Duodenal mucosa (tissue), 2 donors: ENCODE measurements at regions not wholly inside any gene's neighbourhood (a gene's known extent, or its start where the extent isn't known, plus 50 kb on each side); places are given as distances from the start of the nearest gene placed in this dataset.
A peak's percentile ranks its signal among the peaks of the same experiment; 100 is the strongest.
"Not testable (repeated sequence)": the region's sequence is repeated elsewhere in the genome, so short reads cannot be mapped to it uniquely, and the experiment has no call there.

Experiments used
- H3K27ac ChIP-seq: one replicate; pipeline ENCODE4 v1.7.0; 2013; ENCODE audit warnings: low read depth, low read length
- H3K27me3 ChIP-seq, 2 donors: one replicate each; pipeline ENCODE4 v1.7.0; 2013; ENCODE audit warnings: low read length in 2 of 2, control low read depth in 1 of 2; ENCODE audit not compliant: insufficient read depth in 2 of 2, control insufficient read depth in 1 of 2
- H3K36me3 ChIP-seq, 2 donors: one replicate each; pipeline ENCODE4 v1.7.0; 2013; ENCODE audit warnings: low read length in 2 of 2, control low read depth in 1 of 2; ENCODE audit not compliant: insufficient read depth in 2 of 2, control insufficient read depth in 1 of 2
- H3K4me1 ChIP-seq, 2 donors: one replicate each; pipeline ENCODE4 v1.7.0; 2013; ENCODE audit warnings: low read length in 2 of 2, control low read depth in 1 of 2; ENCODE audit not compliant: insufficient read depth in 2 of 2, control insufficient read depth in 1 of 2
- H3K4me3 ChIP-seq, 2 donors: one replicate each; pipeline ENCODE4 v1.7.0; 2013; ENCODE audit warnings: low read length in 2 of 2, low read depth in 1 of 2
- H3K9ac ChIP-seq, 2 donors: one replicate each; pipeline ENCODE4 v1.7.0; 2013; ENCODE audit warnings: low read length in 2 of 2, low read depth in 1 of 2
- H3K9me3 ChIP-seq, 2 donors: one replicate each; pipeline ENCODE4 v1.7.0; 2013; ENCODE audit warnings: low read length in 2 of 2, control low read depth in 1 of 2; ENCODE audit not compliant: control insufficient read depth in 1 of 2

DNA sequence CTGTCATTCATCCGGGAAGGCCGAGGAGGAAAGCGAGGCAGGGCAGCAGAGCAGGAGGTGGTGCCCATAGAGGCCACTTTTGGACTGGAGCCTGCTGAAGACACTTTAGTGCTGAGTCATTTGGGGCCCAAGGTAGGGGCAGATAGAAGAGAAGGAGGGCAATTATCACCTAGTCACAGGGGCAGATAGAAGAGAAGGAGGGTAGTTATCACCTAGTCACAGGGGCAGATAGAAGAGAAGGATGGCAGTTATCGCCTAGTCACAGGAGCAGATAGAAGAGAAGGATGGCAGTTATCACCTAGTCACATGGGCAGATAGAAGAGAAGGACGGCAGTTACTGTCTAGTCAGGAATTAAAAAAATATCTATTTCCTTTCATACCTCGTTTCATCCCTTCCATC lies 1372.6 kb downstream of the FOXD4L5 start:
- H3K4me1 ChIP-seq, H3K27me3 ChIP-seq, H3K9ac ChIP-seq, H3K36me3 ChIP-seq, H3K27ac ChIP-seq: not testable (repeated sequence)
- H3K9me3 ChIP-seq = peaks cover 0 to 16% of the 10 kb centered on the region in 2 donors
- peak overlapping the region in 1 of 2 donors; percentile 16 for H3K4me3 ChIP-seq

DNA sequence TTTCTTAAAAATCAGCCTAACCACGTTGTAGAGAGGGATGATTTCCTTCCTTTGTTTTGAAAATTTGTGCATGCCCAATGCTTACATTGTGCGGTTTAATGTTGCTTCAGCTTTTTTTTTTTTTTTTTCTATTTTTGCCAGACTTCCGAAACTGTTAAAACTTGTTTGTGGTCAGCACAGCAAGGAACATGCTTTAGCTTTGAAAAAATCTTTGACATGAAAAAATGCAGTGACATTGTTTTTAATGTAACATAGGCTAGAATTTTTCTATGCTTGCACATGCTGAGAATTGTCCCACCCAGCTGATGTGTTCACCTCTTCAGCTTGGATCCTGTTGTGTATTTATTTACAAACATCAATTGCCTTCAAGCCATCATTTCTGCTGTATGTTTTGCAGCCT lies 1375.9 kb downstream of the FOXD4L5 start:
- not testable (repeated sequence) for H3K36me3 ChIP-seq, H3K27ac ChIP-seq, H3K4me3 ChIP-seq, H3K9me3 ChIP-seq, H3K9ac ChIP-seq, H3K4me1 ChIP-seq, H3K27me3 ChIP-seq

DNA sequence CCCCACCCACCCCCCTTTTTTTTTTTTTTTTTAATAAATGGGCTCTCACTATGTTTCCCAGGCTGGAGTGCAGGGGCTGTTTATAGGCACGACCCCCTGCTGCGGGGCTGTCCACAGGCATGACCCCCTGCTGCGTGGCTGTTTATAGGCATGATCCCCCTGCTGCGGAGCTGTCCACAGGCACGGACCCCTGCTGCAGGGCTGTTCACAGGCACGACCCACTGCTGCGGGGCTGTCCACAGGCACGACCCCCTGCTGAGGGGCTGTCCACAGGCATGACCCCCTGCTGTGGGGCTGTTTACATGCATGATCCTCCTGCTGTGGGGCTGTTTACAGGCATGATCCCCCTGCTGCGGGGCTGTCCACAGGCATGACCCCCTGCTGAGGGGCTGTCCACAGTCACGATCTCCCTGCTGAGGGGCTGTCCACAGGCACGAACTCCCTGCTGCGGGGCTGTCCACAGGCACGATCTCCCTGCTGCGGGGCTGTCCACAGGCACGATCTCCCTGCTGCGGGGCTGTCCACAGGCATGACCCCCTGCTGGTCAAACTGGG lies 1385.3 kb downstream of the FOXD4L5 start:
- not testable (repeated sequence) for H3K27ac ChIP-seq, H3K27me3 ChIP-seq, H3K4me1 ChIP-seq, H3K9me3 ChIP-seq, H3K9ac ChIP-seq, H3K36me3 ChIP-seq, H3K4me3 ChIP-seq

DNA sequence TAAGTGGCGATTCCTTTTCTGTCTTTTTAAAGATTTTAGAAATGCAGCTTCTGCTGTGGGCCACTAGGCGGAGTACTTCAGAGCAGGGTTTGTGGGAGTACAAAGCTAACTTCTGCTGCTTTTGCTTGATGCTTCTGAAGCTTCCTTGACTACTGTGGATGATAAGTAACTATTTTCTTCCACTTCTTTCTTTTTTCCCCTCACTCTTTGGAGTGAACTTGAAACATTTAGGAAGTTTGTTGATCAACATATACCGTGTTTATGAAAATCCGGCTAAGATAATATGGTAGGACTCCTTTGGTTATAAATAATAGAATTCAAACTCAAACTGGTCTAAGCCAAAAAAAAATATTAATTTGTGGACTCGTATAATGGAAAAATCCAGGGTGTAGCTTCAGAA lies 1403.6 kb downstream of the FOXD4L5 start:
- H3K4me3 ChIP-seq, H3K9ac ChIP-seq, H3K9me3 ChIP-seq, H3K27me3 ChIP-seq, H3K36me3 ChIP-seq, H3K4me1 ChIP-seq, H3K27ac ChIP-seq: not testable (repeated sequence)

DNA sequence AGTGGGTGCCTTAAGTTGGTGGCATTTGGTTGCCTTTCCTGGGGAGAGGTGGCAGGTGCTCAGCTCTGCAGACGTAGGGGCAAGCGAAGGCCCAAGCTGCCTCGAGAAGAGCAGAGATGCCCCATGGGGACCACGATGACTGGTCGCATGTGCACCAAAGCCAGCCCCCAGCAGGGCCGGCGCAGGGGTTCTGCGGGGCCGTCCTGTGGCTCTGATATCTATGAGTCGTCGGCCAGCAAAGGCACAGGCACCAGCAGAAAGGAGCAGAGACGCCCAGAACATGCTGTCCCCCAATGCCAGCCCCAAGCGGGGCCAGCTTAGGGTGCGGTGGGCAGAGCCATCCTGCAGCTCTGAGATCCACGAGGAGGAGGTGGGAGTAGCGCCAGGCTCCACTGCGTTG lies 1408.6 kb downstream of the FOXD4L5 start:
- H3K36me3 ChIP-seq, H3K4me3 ChIP-seq, H3K9me3 ChIP-seq, H3K27ac ChIP-seq, H3K9ac ChIP-seq, H3K4me1 ChIP-seq, H3K27me3 ChIP-seq: not testable (repeated sequence)

DNA sequence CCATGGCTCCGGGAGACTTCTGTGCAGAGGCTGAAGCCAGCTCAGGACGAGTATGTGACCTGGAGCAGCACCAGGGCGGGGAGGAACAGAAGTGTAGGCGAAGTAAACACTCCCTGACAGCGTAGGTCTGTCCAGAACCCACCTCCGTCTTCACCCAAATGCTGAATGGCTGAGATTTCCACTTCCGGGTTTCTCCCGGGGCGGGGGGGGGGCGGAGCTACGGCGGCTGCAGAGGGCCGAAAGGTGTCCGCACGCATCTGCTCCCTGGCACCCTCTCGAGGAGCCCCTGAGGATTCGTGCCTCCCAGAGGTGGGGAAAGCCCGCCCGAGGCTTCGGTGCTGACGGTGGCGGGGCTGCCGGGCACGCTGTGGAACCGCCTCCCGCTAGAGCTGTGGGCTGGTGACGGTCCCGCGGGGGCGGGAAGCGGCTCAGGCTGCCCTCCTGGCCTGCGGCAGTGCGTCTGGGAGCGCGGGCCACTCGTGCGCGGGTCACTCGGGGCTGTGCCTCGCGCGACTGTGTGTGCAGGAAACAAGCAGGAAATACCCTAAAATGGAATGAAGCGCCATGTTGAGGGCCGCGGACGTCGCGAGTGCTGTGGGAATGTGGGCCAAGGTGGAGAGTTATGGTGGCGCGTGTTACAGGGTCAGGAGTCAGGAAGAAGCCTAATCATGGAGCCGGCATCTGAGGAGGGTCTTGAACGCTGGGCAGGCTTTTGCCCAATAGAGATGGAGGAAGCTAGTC lies 1425.4 kb downstream of the FOXD4L5 start:
- H3K27ac ChIP-seq = no peak overlapping the region
- peak overlapping the region; percentile 55 to 60 for H3K4me3 ChIP-seq
- H3K9ac ChIP-seq = no peak overlapping the region
- no peaks in the 10 kb centered on the region for H3K27me3 ChIP-seq
- peaks cover 0 to 6% of the 10 kb centered on the region in 2 donors for H3K9me3 ChIP-seq
- H3K4me1 ChIP-seq = no peaks in the 10 kb centered on the region
- no peaks in the 10 kb centered on the region for H3K36me3 ChIP-seq

DNA sequence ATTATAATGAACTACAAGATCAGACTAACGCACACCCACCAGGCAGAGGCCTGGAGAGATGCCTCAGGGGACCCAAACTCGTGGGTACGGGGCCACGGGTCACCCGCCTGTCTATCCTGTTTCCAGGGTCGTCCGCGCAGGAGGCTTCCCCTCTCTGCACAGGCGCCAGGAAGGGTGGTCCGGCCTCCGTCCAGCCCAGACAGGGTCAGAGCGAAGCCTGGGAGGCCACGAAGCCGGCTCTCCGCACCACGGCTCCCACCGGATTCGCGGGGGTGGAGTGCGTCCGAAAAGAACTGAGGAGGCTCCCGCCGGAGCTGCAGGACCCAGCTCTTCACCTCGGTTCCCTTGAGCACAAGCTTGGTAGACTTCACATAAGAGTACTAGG lies 1425.9 kb downstream of the FOXD4L5 start:
- H3K4me1 ChIP-seq, H3K9me3 ChIP-seq, H3K36me3 ChIP-seq, H3K27me3 ChIP-seq, H3K9ac ChIP-seq: not testable (repeated sequence)
- Histone ChIP-seq H3K4me3 (peak overlapping the region; percentile 55 to 60), H3K27ac (peak overlapping the region; percentile 10)

DNA sequence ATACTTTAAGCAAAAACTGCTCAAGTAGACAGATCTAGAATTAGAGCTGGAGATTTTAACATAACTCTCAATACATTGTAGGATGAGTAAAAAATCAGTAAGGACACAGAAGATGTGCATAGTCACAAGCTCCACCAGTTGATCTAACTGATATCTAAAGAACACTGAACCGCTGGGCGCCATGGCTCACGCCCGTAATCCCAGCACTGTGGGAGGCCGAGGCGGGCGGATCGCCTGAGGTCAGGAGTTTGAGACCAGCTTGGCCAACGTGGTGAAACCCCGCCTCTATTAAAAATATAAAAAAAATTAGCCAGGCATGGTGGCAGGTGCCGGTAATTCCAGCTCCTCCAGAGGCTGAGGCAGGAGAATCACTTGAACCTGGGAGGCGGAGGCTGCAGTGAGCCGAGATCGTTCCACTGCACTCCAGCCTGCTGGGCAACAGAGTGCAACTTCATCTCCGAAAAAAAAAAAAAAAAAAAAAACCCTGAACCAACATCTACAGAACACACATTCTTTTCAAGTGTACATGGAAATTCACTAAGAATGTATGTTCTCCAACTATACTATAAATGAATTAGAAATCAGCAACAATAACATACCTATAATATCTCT lies 1431.8 kb downstream of the FOXD4L5 start:
- H3K27me3 ChIP-seq, H3K36me3 ChIP-seq, H3K4me1 ChIP-seq, H3K27ac ChIP-seq, H3K9ac ChIP-seq, H3K9me3 ChIP-seq, H3K4me3 ChIP-seq: not testable (repeated sequence)

DNA sequence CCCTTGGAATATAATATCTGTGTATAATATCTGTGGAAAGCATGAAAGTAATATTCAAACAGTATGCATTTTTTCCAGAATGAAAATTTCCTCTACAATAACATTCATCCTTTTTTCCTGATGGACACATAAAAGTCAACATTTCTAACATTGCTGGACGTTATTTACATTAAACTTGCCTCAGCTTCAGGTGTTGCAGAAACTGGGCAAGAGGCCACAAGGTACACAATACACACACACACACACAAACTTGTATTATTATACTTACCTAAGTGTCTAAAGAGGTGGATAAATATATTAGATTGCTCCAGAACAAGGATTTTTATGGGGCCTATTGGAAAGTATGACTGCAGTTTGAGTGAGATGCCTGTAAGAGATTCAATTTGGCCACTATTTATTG lies 1460.2 kb downstream of the FOXD4L5 start:
- not testable (repeated sequence) for H3K9me3 ChIP-seq, H3K27ac ChIP-seq, H3K4me1 ChIP-seq, H3K36me3 ChIP-seq, H3K4me3 ChIP-seq, H3K9ac ChIP-seq, H3K27me3 ChIP-seq

DNA sequence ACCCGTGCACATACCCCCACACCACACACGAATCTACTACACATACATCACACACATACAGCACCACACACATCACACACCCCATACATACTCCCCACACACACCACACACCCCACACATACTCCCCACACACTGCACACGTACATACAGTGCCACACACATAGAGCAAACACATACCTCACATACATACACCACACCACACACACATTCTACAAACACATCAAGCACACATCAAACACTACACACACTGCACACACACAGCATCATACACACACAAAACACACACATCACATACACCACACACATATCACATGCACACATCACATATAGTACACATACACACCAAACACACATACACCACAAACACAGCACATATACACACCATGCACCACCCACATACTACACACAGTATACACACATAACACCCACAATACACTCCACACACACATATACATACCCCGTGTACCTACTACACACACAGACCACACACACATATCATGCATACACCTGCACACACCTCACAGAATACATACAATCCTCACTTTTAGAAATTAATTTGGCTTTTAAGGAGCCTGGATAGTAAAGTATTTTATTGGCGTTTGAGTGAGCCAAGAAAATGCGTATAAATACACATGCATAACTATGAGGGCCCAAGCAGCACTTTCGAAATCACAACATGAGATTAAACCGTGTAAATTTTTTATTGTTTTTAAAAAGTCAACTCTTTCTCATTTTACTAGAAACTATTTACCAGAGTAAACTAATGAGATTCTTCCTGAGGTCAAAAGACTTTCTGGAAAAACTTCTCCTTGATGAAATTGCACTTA lies 1461.4 kb downstream of the FOXD4L5 start:
- H3K36me3 ChIP-seq, H3K9me3 ChIP-seq, H3K4me1 ChIP-seq, H3K27me3 ChIP-seq, H3K9ac ChIP-seq, H3K27ac ChIP-seq: not testable (repeated sequence)
- H3K4me3 ChIP-seq = peak overlapping the region in 1 of 2 donors; percentile 9
